Endothelial cell of umbilical vein (primary cell): ENCODE measurements at regions not wholly inside any gene's neighbourhood (a gene's known extent, or its start where the extent isn't known, plus 50 kb on each side); places are given as distances from the start of the nearest gene placed in this dataset.

Experiments
- BruUV-seq: library from RNA; stranded (reverse); fragments of 400-500 nt; replicated peaks from 2 replicates; lab custom pipeline; 2021; lab: Mats Ljungman, UMichigan
- CTCF ChIA-PET: fragments of 300-600, 350-600 bp; sonication (Branson Sonifier 250); formaldehyde crosslinking; loops from one replicate; lab custom pipeline; 2021; ENCODE audit warnings: antibody characterized with exemption, inconsistent platforms; lab: Charles Lee
- POLR2A ChIA-PET: fragments of 300-600, 350-600 bp; sonication (Branson Sonifier 250); formaldehyde crosslinking; loops from one replicate; lab custom pipeline; 2021; ENCODE audit warnings: antibody characterized with exemption, inconsistent platforms; lab: Charles Lee
- DNase-seq: peaks from one replicate; pipeline ENCODE4 v3.0.0-alpha.2; 2011; ENCODE audit warnings: low read depth, low spot score
- FAIRE-seq: peaks from 2 replicates; lab custom pipeline; 2011; peaks lifted over from hg19 to GRCh38; lab: Jason Lieb, UNC
- H2AFZ ChIP-seq: 2 replicates; pipeline ENCODE4 v1.6.0; 2012; ENCODE audit warnings: low read depth, low read length, control low read depth, inconsistent platforms
- H3K27ac ChIP-seq: 2 replicates; pipeline ENCODE4 v1.5.1; 2011; ENCODE audit warnings: low read depth, mild to moderate bottlenecking, control low read depth, low read length, moderate library complexity; ENCODE audit not compliant: insufficient read depth
- H3K27me3 ChIP-seq, 2 experiments: 2 replicates each; pipeline versions ENCODE4 v1.6.0 to v1.6.1; 2011; ENCODE audit warnings: low read length in 2 of 2, mixed read lengths in 1 of 2; ENCODE audit not compliant: control insufficient read depth in 2 of 2, insufficient read depth in 2 of 2
- H3K36me3 ChIP-seq, 2 experiments: 2 replicates in 1 of 2; 3 replicates in 1 of 2; pipeline ENCODE4 v1.5.1; 2011; ENCODE audit warnings: low read length in 2 of 2, mild to moderate bottlenecking in 1 of 2, moderate library complexity in 1 of 2; ENCODE audit not compliant: control insufficient read depth in 2 of 2, insufficient read depth in 2 of 2; ENCODE audit errors: extremely low read depth in 1 of 2
- H3K4me1 ChIP-seq: 3 replicates; pipeline ENCODE4 v1.5.1; 2011; ENCODE audit warnings: mild to moderate bottlenecking, low read length; ENCODE audit not compliant: control insufficient read depth, insufficient read depth; ENCODE audit errors: extremely low read depth
- H3K4me2 ChIP-seq: 2 replicates; pipeline ENCODE4 v1.6.1; 2011; ENCODE audit warnings: low read length, control low read depth, mixed read lengths; ENCODE audit not compliant: insufficient read depth
- H3K4me3 ChIP-seq, 3 experiments: fragments of 200-600 bp in 1 of 3; sonication (generic), shearing (Covaris generic) in 1 of 3; replicated peaks in 1 of 3; 2 replicates each; pipeline ENCODE4 v1.5.1; 2011 to 2016; ENCODE audit warnings: control low read depth in 3 of 3, low read length in 3 of 3, mild to moderate bottlenecking in 2 of 3, inconsistent platforms in 1 of 3, low read depth in 1 of 3, moderate library complexity in 1 of 3; ENCODE audit not compliant: insufficient read depth in 1 of 3
- H3K79me2 ChIP-seq: 2 replicates; pipeline ENCODE4 v1.6.0; 2012; ENCODE audit warnings: low read length, inconsistent platforms; ENCODE audit not compliant: control insufficient read depth, insufficient read depth
- H3K9ac ChIP-seq: replicated peaks from 2 replicates; pipeline ENCODE3; 2011; ENCODE audit warnings: low read length, control low read depth; ENCODE audit not compliant: insufficient read depth; ENCODE audit errors: extremely low read depth
- H3K9me1 ChIP-seq: replicated peaks from 3 replicates; pipeline ENCODE4 v1.6.0; 2011; ENCODE audit warnings: mild to moderate bottlenecking, low read length; ENCODE audit not compliant: control insufficient read depth, insufficient read depth; ENCODE audit errors: extremely low read depth
- H3K9me3 ChIP-seq: replicated peaks from 2 replicates; pipeline ENCODE4 v1.5.1; 2012; ENCODE audit warnings: low read length, inconsistent platforms; ENCODE audit not compliant: control insufficient read depth, insufficient read depth
- H4K20me1 ChIP-seq: replicated peaks from 2 replicates; pipeline ENCODE3; 2011; ENCODE audit warnings: mild to moderate bottlenecking, low read length; ENCODE audit not compliant: control insufficient read depth, insufficient read depth; ENCODE audit errors: extremely low read depth
- FOS ChIP-seq: IDR thresholded peaks from 2 replicates; pipeline ENCODE4 v1.6.1; 2011; ENCODE audit warnings: mild to moderate bottlenecking, low read length, moderate library complexity, borderline replicate concordance; ENCODE audit not compliant: insufficient read depth
- GATA2 ChIP-seq: IDR thresholded peaks from 2 replicates; pipeline ENCODE4 v1.7.0; 2011; ENCODE audit warnings: low read depth, mild to moderate bottlenecking, moderate library complexity, mixed read lengths, low read length; ENCODE audit not compliant: insufficient read length, insufficient read depth
- JUN ChIP-seq: IDR thresholded peaks from 2 replicates; pipeline ENCODE4 v1.6.1; 2011; ENCODE audit warnings: borderline replicate concordance, low read depth; ENCODE audit not compliant: insufficient read length, insufficient read depth
- POLR2A ChIP-seq: IDR thresholded peaks from 2 replicates; pipeline ENCODE4 v1.6.1; 2012; ENCODE audit warnings: low read depth, mild to moderate bottlenecking, control low read depth, low read length
- dilution Hi-C: fragments of 300-500 bp; cut with MboI; formaldehyde crosslinking; loops from one replicate; pipeline ENCODE4 v1.15.0; 2019; ENCODE audit warnings: low sequenced_read_pairs; ENCODE audit not compliant: extremely low pct_ligation_motif_present
- intact Hi-C: fragments of 100-400 bp; cut with micrococcal nuclease; formaldehyde crosslinking; loops from one replicate; pipeline ENCODE4 v1.10.0; 2022
- TF ChIP-seq, protein P1 (sequence below), 2 donors: IDR thresholded peaks; 1 replicate in 1 of 2; 2 replicates in 1 of 2; pipeline ENCODE4 v1.5.1; 2011; ENCODE audit warnings: low read length in 2 of 2, mild to moderate bottlenecking in 2 of 2, moderate library complexity in 2 of 2, control low read depth in 1 of 2, inconsistent platforms in 1 of 2, low read depth in 1 of 2; ENCODE audit not compliant: insufficient read depth in 1 of 2; ENCODE audit errors: extremely low read depth in 1 of 2

DNA sequence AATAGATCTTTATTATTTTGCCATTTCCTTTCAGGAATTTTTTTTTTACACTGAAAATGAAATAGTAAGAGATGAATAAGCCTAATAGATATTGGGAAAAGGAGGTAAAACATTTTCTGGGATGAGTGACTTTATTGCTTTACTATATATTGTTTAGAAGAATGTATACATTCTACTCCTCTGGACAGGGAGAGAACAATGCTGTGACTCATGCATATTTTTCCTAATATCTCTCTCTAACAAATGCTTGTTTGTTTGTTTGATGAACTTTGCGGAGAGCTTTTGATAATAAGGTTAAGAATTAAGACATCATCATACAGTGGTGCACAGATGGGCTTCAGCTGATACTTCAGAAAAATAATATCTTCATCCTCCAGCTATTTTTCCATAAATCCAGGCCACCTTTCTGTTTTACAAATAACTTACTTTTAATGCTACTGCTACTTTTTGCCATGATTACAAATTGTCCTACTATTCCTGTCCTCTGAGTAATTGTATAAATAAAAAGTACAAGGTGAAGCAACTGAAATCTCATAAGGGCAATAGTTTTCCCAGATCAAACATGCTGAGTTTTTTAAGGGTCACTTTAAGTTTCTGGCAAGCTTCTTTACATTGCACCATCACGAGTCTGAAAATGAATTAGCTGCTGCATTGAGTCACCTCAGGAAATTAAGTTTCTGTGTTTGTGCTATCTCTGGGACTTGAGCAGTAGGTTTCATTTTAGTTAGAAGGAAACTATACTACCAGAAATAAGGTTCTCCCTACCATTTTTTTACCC, 207.3 kb upstream of the POT1 start:
- BruUV-seq, result no TSS peak
- Histone ChIP-seq H3K9me3 (no peaks in the 10 kb centered on the region), H3K79me2 (no peaks in the 10 kb centered on the region), H3K36me3 (no peaks in the 10 kb centered on the region), H3K4me3 (peak overlapping the region in 1 of 3 experiments; percentile 42), H3K9ac (peak overlapping the region; percentile 44), H3K27ac (peak overlapping the region; percentile 76), H3K9me1 (no peaks in the 10 kb centered on the region), H3K27me3 (no peaks in the 10 kb centered on the region), H3K4me1 (peaks cover 21% of the 10 kb centered on the region), H3K4me2 (peak overlapping the region; percentile 91), H2AFZ (peak overlapping the region; percentile 26), H4K20me1 (no peaks in the 10 kb centered on the region)
- dilution Hi-C loops (no loop called here), intact Hi-C loops (loop anchor here (2.0 to 5.0 kb wide), 2 partner anchors 76 to 220 kb away; no protein-coding TSS in a partner anchor)
- DNase-seq (peak; percentile 88), FAIRE-seq (peak; percentile 94)
- CTCF ChIA-PET, result interaction anchor here (0.7 to 3.0 kb wide), 3 partner anchors 12 to 77 kb away, joined by 3 to 14 read pairs (median 3); no protein-coding TSS in a partner anchor
- TF ChIP-seq POLR2A, result no peak
- peak; percentile 53 for TF ChIP-seq JUN
- TF ChIP-seq, protein P1, sequence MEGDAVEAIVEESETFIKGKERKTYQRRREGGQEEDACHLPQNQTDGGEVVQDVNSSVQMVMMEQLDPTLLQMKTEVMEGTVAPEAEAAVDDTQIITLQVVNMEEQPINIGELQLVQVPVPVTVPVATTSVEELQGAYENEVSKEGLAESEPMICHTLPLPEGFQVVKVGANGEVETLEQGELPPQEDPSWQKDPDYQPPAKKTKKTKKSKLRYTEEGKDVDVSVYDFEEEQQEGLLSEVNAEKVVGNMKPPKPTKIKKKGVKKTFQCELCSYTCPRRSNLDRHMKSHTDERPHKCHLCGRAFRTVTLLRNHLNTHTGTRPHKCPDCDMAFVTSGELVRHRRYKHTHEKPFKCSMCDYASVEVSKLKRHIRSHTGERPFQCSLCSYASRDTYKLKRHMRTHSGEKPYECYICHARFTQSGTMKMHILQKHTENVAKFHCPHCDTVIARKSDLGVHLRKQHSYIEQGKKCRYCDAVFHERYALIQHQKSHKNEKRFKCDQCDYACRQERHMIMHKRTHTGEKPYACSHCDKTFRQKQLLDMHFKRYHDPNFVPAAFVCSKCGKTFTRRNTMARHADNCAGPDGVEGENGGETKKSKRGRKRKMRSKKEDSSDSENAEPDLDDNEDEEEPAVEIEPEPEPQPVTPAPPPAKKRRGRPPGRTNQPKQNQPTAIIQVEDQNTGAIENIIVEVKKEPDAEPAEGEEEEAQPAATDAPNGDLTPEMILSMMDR (IDR thresholded peaks at IDR 0.05; ENCODE audit: extremely low read depth in 1 of 2, insufficient read depth in 1 of 2, low read depth in 1 of 2, low read length in 2 of 2), result no peak
- peak; percentile 52 for TF ChIP-seq FOS
- TF ChIP-seq GATA2, result peak; percentile 16
- POLR2A ChIA-PET, result no interaction called here
